Right cardiac atrium (tissue), 5 donors: ENCODE measurements at regions not wholly inside any gene's neighbourhood (a gene's known extent, or its start where the extent isn't known, plus 50 kb on each side); places are given as distances from the start of the nearest gene placed in this dataset.

Experiments used
- ATAC-seq, 2 donors: fragments of 200-7000 bp; cut with Tn5 transposase; one replicate each; pipeline versions ENCODE4 v1.8.0 to v1.9.1; 2020; ENCODE audit warnings: moderate library complexity in 2 of 2, mild to moderate bottlenecking in 1 of 2
- DNase-seq, 3 donors: peaks; one replicate each; pipeline ENCODE4 v3.0.0-alpha.2; 2020
- H3K27ac ChIP-seq: one replicate; pipeline ENCODE4 v1.5.1; 2013; ENCODE audit warnings: mild to moderate bottlenecking, low read length, control low read depth, moderate library complexity
- H3K27me3 ChIP-seq: one replicate; pipeline ENCODE4 v1.6.1; 2013; ENCODE audit not compliant: control insufficient read depth, insufficient read depth
- H3K4me1 ChIP-seq: one replicate; pipeline ENCODE4 v1.6.1; 2013; ENCODE audit warnings: low read length; ENCODE audit not compliant: control insufficient read depth, insufficient read depth
- H3K4me3 ChIP-seq: one replicate; pipeline ENCODE4 v1.5.1; 2013; ENCODE audit warnings: low read length, control low read depth
- H3K9me3 ChIP-seq: one replicate; pipeline ENCODE4 v1.6.1; 2013; ENCODE audit warnings: low read length; ENCODE audit not compliant: control insufficient read depth
- WGBS: extraction: QIAGEN DNeasy Blood & Tissue Kit; methylation state at CpG from one replicate; pipeline ENCODE4 v1.1.7; 2013; 5-methylcytosine and 5-hydroxymethylcytosine counted together
- intact Hi-C, 4 donors: fragments of 100-400 bp; cut with DNase I; formaldehyde crosslinking; loops; one replicate each; pipeline versions ENCODE4 v1.11.0 to v1.14.0; 2022 to 2023
- donor health status: healthy with polysubstance abuse.
- donor health status: DM: no; HTN: yes; CAD: no.
- donor health status: DM: no; HTN: no; CAD: no.
- donor health status: DM: no; HTN: yes; CAD: no; lungs with severe emphysema.
- donor health status: DM: yes; HTN: yes; CAD: no.

DNA sequence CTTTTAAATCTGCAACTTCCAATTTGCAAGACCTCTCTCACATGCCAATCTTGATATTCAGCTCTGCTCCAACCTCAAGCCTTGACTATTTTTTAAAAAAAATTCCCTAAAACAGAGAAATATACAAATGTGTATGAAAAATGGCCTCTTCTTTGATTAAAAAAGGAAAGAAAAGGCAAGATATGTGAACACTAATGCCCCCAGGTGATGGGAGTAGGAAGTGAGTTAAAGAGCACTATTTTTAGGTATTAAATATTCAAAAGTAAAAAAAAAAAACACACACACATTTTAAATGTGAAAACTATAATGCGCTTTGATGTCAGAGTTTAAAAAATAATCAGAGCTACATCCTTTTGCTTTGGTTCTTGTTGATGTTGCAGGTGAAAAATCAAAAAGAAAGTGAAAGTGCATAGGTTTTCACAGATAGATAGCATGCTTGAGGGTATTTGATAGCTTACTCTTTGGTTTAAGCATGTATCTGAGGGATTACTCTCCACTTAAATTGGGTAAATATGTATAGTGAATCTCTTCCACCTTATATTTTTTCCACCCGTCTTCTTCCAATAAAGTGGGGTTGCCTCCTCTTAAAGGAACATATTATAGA is 406.0 kb upstream of the POU3F3 start:
- no peaks in the 10 kb centered on the region for H3K27me3 ChIP-seq
- no peak for ATAC-seq
- no peak for DNase-seq
- no peak overlapping the region for H3K27ac ChIP-seq
- H3K4me1 ChIP-seq: no peaks in the 10 kb centered on the region
- intact Hi-C loops: no loop called here
- no peak overlapping the region for H3K4me3 ChIP-seq
- 75% methylated on average over 2 of the region's 2 CpGs for WGBS
- H3K9me3 ChIP-seq: no peaks in the 10 kb centered on the region

GRCh38 chr2:104448661-104449440 is 405.1 kb upstream of the POU3F3 start:
- intact Hi-C loops: no loop called here
- no peak for DNase-seq
- no peaks in the 10 kb centered on the region for H3K9me3 ChIP-seq
- H3K4me1 ChIP-seq: no peaks in the 10 kb centered on the region
- H3K27ac ChIP-seq: no peak overlapping the region
- peak overlapping the region; percentile 3 for H3K4me3 ChIP-seq
- peak; percentile 54 to 89 for ATAC-seq
- H3K27me3 ChIP-seq: no peaks in the 10 kb centered on the region
- WGBS: 37% methylated on average over 5 of the region's 5 CpGs

- no peak overlapping the region for H3K4me3 ChIP-seq
- no peaks in the 10 kb centered on the region for H3K27me3 ChIP-seq
- intact Hi-C loops: no loop called here
- ATAC-seq: no peak
- H3K9me3 ChIP-seq: no peaks in the 10 kb centered on the region
- no peak overlapping the region for H3K27ac ChIP-seq
- 54% methylated on average over 2 of the region's 2 CpGs for WGBS
- no peak for DNase-seq
- no peaks in the 10 kb centered on the region for H3K4me1 ChIP-seq
Observed at GRCh38 chr2:104452558-104452957, 401.4 kb upstream of the POU3F3 start.

- Histone ChIP-seq H3K4me3 (no peak overlapping the region), H3K4me1 (no peaks in the 10 kb centered on the region), H3K27ac (no peak overlapping the region), H3K27me3 (no peaks in the 10 kb centered on the region), H3K9me3 (no peaks in the 10 kb centered on the region)
- ATAC-seq (no peak), DNase-seq (no peak)
- intact Hi-C loops: no loop called here
- 81% methylated on average over 2 of the region's 2 CpGs for WGBS
Observed at GRCh38 chr2:104462731-104463130, 391.2 kb upstream of the POU3F3 start.

DNA sequence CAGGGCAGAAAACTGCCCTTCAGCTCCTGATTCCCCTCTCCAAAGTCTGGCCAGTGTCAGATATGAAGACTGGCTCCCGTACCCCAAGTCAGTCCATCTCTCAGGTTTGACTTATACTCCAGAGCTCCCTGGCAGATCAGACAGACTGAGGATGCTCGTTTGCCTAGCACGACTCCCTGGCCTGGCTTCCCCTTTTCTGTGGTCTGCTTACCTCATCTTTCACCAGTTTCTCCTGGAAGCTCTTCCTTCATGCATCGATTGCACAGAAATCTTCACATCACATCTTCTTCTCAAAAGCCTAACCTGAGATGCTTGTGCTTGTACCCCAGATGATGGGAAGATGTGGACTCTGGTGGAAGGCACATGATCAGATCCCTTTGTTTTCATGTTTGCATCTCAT is 387.9 kb upstream of the POU3F3 start:
- 61% methylated on average over 4 of the region's 4 CpGs for WGBS
- Histone ChIP-seq H3K9me3 (no peaks in the 10 kb centered on the region), H3K4me1 (no peaks in the 10 kb centered on the region), H3K27ac (no peak overlapping the region), H3K4me3 (no peak overlapping the region), H3K27me3 (no peaks in the 10 kb centered on the region)
- ATAC-seq (no peak), DNase-seq (no peak)
- intact Hi-C loops: no loop called here

- Histone ChIP-seq H3K27ac (no peak overlapping the region), H3K27me3 (no peaks in the 10 kb centered on the region), H3K4me3 (no peak overlapping the region), H3K4me1 (no peaks in the 10 kb centered on the region), H3K9me3 (no peaks in the 10 kb centered on the region)
- DNase-seq: no peak
- ATAC-seq: no peak
- intact Hi-C loops: no loop called here
- 51% methylated on average over 6 of the region's 6 CpGs for WGBS
Observed at GRCh38 chr2:104468846-104469245, 385.1 kb upstream of the POU3F3 start.

DNA sequence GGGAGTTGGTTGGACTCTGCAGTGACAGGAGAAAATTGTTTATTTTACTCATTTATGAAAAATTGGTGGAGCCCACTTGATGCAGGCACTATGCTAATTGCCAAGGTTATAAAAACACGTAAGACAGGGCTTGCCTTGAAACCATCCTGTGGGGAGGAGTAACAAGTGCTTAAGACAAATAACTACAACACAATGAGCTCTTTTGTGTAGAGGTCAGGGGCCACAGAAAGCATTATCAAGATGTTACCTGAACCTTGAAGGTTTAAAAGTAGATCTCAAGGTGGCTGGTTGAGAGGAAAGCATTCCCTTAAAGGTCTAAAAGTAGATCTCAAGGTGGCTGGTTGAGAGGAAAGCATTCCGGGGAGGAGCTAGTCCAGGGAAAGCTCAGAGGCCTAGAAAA is 381.8 kb upstream of the POU3F3 start:
- intact Hi-C loops: no loop called here

GRCh38 chr2:104473546-104473945 is 380.4 kb upstream of the POU3F3 start:
- intact Hi-C loops: no loop called here
- ATAC-seq (no peak), DNase-seq (no peak)
- Histone ChIP-seq H3K4me3 (no peak overlapping the region), H3K27ac (no peak overlapping the region), H3K27me3 (no peaks in the 10 kb centered on the region), H3K4me1 (no peaks in the 10 kb centered on the region), H3K9me3 (no peaks in the 10 kb centered on the region)
- WGBS: 75% methylated on average over 2 of the region's 2 CpGs

More for the DNA sequence above, 381.8 kb upstream of the POU3F3 start:
- no peak overlapping the region for H3K4me3 ChIP-seq
- H3K9me3 ChIP-seq: no peaks in the 10 kb centered on the region
- ATAC-seq: no peak
- DNase-seq: no peak
- H3K27ac ChIP-seq: no peak overlapping the region
- no peaks in the 10 kb centered on the region for H3K4me1 ChIP-seq
- WGBS: 75% methylated on average over 2 of the region's 2 CpGs
- H3K27me3 ChIP-seq: no peaks in the 10 kb centered on the region

- Histone ChIP-seq H3K4me1 (no peaks in the 10 kb centered on the region), H3K27me3 (no peaks in the 10 kb centered on the region), H3K9me3 (no peaks in the 10 kb centered on the region), H3K4me3 (no peak overlapping the region), H3K27ac (no peak overlapping the region)
- 79% methylated on average over 6 of the region's 6 CpGs for WGBS
- ATAC-seq: no peak
- DNase-seq: no peak
- intact Hi-C loops: no loop called here
Observed at GRCh38 chr2:104474716-104475115, 379.2 kb upstream of the POU3F3 start.

GRCh38 chr2:104476075-104476474 is 377.8 kb upstream of the POU3F3 start:
- no peak overlapping the region for H3K4me3 ChIP-seq
- ATAC-seq (no peak), DNase-seq (no peak)
- H3K27me3 ChIP-seq: no peaks in the 10 kb centered on the region
- no peaks in the 10 kb centered on the region for H3K9me3 ChIP-seq
- no peaks in the 10 kb centered on the region for H3K4me1 ChIP-seq
- no peak overlapping the region for H3K27ac ChIP-seq
- 69% methylated on average over 3 of the region's 3 CpGs for WGBS
- intact Hi-C loops: no loop called here

- 81% methylated on average over 4 of the region's 4 CpGs for WGBS
- Histone ChIP-seq H3K4me1 (no peaks in the 10 kb centered on the region), H3K27me3 (no peaks in the 10 kb centered on the region), H3K4me3 (no peak overlapping the region), H3K27ac (no peak overlapping the region), H3K9me3 (no peaks in the 10 kb centered on the region)
- DNase-seq: no peak
- no peak for ATAC-seq
- intact Hi-C loops: no loop called here
Observed at GRCh38 chr2:104476563-104476988, 377.3 kb upstream of the POU3F3 start.
